Hepatocyte (in vitro differentiated cells): ENCODE measurements at regions not wholly inside any gene's neighbourhood (a gene's known extent, or its start where the extent isn't known, plus 50 kb on each side); places are given as distances from the start of the nearest gene placed in this dataset.

Experiments used
- DNase-seq: peaks from one replicate; pipeline ENCODE4 v3.0.0-alpha.2; 2016; ENCODE audit warnings: low spot score
- H2AFZ ChIP-seq: fragments of 200-600 bp; sonication (generic); 2 replicates; pipeline ENCODE4 v1.6.0; 2016; ENCODE audit warnings: antibody characterized with exemption, mild to moderate bottlenecking
- H3K27ac ChIP-seq: fragments of 200-600 bp; sonication (generic); 2 replicates; pipeline ENCODE4 v1.5.1; 2016; ENCODE audit warnings: mild to moderate bottlenecking
- H3K27me3 ChIP-seq: fragments of 200-600 bp; sonication (generic); 2 replicates; pipeline ENCODE4 v1.6.1; 2016
- H3K36me3 ChIP-seq: fragments of 200-600 bp; sonication (generic); replicated peaks from 2 replicates; pipeline ENCODE4 v1.5.1; 2016; ENCODE audit warnings: low read depth; ENCODE audit not compliant: insufficient read depth
- H3K4me1 ChIP-seq: fragments of 200-600 bp; sonication (generic); 2 replicates; pipeline ENCODE4 v1.5.1; 2016; ENCODE audit warnings: mild to moderate bottlenecking, moderate library complexity; ENCODE audit not compliant: insufficient read depth
- H3K4me2 ChIP-seq: fragments of 200-600 bp; sonication (generic); 2 replicates; pipeline ENCODE4 v1.6.0; 2016
- H3K4me3 ChIP-seq: fragments of 200-600 bp; sonication (generic); 2 replicates; pipeline ENCODE4 v1.5.1; 2016; ENCODE audit warnings: mild to moderate bottlenecking
- H3K79me2 ChIP-seq: fragments of 200-600 bp; sonication (generic); 2 replicates; pipeline ENCODE4 v1.6.0; 2017; ENCODE audit warnings: mild to moderate bottlenecking
- H3K9me2 ChIP-seq: fragments of 200-600 bp; sonication (generic); replicated peaks from 2 replicates; pipeline ENCODE4 v1.6.0; 2017; ENCODE audit warnings: mild to moderate bottlenecking; ENCODE audit not compliant: insufficient read depth
- H3K9me3 ChIP-seq: fragments of 200-600 bp; sonication (generic); 2 replicates; pipeline ENCODE4 v1.5.1; 2016; ENCODE audit warnings: low read depth, mild to moderate bottlenecking
- H4K20me1 ChIP-seq: fragments of 200-600 bp; sonication (generic); 2 replicates; pipeline ENCODE4 v1.6.0; 2016; ENCODE audit warnings: mild to moderate bottlenecking; ENCODE audit not compliant: insufficient read depth, poor library complexity, severe bottlenecking
- EZH2 ChIP-seq: fragments of 200-600 bp; sonication (generic); IDR thresholded peaks from 2 replicates; pipeline ENCODE4 v1.6.1; 2016; ENCODE audit warnings: antibody characterized with exemption, mild to moderate bottlenecking, borderline replicate concordance
- EZH2phosphoT487 ChIP-seq: fragments of 200-600 bp; sonication (generic); IDR thresholded peaks from one replicate; pipeline ENCODE4 v1.6.1; 2018; ENCODE audit warnings: antibody characterized with exemption, mild to moderate bottlenecking, low read depth, moderate library complexity; ENCODE audit not compliant: unreplicated experiment, severe bottlenecking
- WGBS: methylation state at CpG from one replicate; pipeline ENCODE4 v1.1.6; 2016; ENCODE audit warnings: low lambda C conversion rate; ENCODE audit errors: missing lambda C conversion rate; 5-methylcytosine and 5-hydroxymethylcytosine counted together
- TF ChIP-seq, protein P1 (sequence below): fragments of 200-600 bp; sonication (generic); IDR thresholded peaks from 2 replicates; pipeline ENCODE4 v1.5.1; 2016; ENCODE audit warnings: antibody characterized with exemption, mild to moderate bottlenecking; ENCODE audit not compliant: poor library complexity

DNA sequence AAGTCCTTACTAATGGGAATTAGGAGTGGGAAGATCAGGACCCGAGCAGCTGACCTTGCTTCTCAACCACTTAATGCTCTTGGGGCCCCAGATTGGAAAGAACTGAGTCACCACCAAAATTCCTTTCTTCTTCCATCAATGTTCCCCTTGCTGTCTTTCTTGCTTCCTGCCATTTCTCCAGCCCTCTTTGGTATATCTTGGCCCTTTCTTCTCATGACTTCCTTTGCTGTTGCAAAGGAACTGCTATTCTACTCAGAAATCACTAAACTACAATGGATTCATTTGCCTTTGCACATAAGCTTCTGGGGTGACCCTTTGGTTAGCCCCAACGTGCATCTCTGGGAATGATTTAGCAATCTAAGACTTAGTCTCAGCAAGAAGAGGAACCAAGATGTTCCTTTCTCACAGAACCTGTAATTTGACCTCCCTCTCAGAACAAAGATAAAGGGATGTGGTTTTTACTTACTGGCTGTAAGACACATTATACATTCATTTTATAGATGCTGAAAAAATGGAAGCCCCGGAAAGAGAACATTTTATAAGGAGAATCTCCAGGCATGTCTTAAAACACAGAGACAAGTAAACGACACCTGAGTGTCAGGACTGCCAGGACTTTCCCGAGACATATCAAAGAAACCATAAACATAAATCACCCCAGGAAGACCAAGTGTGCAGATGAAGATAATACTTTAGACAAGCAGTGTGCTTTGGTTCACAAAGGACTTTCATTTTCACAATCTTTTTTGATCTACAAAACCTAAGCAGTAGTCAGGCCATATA lies 99.0 kb upstream of the TNFAIP3 start:
- no peaks in the 10 kb centered on the region for H4K20me1 ChIP-seq
- H3K4me3 ChIP-seq, result no peak overlapping the region
- no peak overlapping the region for H2AFZ ChIP-seq
- H3K27ac ChIP-seq, result peak overlapping the region; percentile 35
- DNase-seq, result no peak
- no peaks in the 10 kb centered on the region for H3K79me2 ChIP-seq
- no peaks in the 10 kb centered on the region for H3K27me3 ChIP-seq
- H3K9me3 ChIP-seq, result no peaks in the 10 kb centered on the region
- no peaks in the 10 kb centered on the region for H3K9me2 ChIP-seq
- H3K4me1 ChIP-seq, result peaks cover 8% of the 10 kb centered on the region
- H3K36me3 ChIP-seq, result no peaks in the 10 kb centered on the region
- 32% methylated on average over 5 of the region's 5 CpGs for WGBS
- peak overlapping the region; percentile 39 for H3K4me2 ChIP-seq
- TF ChIP-seq EZH2, result no peak
- TF ChIP-seq, protein P1, sequence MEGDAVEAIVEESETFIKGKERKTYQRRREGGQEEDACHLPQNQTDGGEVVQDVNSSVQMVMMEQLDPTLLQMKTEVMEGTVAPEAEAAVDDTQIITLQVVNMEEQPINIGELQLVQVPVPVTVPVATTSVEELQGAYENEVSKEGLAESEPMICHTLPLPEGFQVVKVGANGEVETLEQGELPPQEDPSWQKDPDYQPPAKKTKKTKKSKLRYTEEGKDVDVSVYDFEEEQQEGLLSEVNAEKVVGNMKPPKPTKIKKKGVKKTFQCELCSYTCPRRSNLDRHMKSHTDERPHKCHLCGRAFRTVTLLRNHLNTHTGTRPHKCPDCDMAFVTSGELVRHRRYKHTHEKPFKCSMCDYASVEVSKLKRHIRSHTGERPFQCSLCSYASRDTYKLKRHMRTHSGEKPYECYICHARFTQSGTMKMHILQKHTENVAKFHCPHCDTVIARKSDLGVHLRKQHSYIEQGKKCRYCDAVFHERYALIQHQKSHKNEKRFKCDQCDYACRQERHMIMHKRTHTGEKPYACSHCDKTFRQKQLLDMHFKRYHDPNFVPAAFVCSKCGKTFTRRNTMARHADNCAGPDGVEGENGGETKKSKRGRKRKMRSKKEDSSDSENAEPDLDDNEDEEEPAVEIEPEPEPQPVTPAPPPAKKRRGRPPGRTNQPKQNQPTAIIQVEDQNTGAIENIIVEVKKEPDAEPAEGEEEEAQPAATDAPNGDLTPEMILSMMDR, result no peak
- TF ChIP-seq EZH2phosphoT487, result no peak

DNA sequence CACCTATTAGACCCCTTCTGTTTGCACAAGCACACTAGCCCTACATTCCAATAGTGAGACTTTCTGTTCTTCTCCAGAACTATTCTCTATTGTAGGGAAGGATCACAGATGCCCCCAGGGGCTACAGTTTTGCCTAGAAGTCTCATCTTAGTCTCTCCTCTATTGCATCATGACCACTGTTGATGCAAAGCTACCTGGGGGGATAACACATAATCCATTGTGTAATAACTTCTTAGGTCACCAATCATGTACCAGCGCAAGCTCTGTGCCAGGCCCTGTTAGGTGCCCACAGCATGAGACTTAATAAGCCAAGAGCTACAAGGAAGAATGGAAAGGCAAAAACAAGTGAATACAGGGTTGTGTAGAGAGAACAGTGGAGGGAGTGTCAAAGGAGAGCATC lies 98.1 kb upstream of the TNFAIP3 start:
- H3K4me1 ChIP-seq, result peaks cover 8% of the 10 kb centered on the region
- 100% methylated on average over 1 of the region's 1 CpG for WGBS
- no peak overlapping the region for H2AFZ ChIP-seq

DNA sequence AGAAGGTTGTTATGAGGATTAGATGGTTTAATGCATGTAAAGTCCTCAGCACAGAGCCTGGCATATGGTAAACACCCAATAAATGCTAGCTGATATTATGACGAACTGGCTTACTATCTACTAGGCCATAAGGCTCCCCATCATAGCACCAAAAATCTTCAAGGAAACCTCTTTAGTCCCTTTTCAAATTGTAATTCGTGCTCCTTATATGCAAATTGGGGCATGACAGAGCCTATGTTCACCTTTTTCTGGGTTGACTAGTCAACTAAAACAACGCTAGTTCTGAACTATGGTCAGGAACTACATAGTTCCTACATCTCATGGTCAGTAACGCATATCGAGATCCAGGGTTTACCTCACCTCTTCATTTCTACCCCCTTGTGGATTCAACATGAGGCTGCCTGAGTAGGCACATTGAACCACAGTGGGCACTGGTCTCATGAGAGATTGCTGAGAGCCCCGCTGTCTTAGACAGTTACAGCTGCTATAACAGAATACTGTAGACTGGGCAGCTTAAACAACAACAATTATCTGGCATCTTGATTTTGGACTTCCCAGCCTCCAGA lies 97.2 kb upstream of the TNFAIP3 start:
- no peak for TF ChIP-seq EZH2
- TF ChIP-seq EZH2phosphoT487, result no peak
- TF ChIP-seq, protein P1, result no peak
- no peak overlapping the region for H3K4me2 ChIP-seq
- H3K27me3 ChIP-seq, result no peaks in the 10 kb centered on the region
- no peaks in the 10 kb centered on the region for H3K9me2 ChIP-seq
- 95% methylated on average over 6 of the region's 6 CpGs for WGBS
- H3K4me3 ChIP-seq, result no peak overlapping the region
- H3K36me3 ChIP-seq, result no peaks in the 10 kb centered on the region
- no peaks in the 10 kb centered on the region for H4K20me1 ChIP-seq
- no peak overlapping the region for H3K27ac ChIP-seq
- no peak for DNase-seq
- no peak overlapping the region for H2AFZ ChIP-seq
- no peaks in the 10 kb centered on the region for H3K9me3 ChIP-seq
- no peaks in the 10 kb centered on the region for H3K79me2 ChIP-seq
- peaks cover 8% of the 10 kb centered on the region for H3K4me1 ChIP-seq

More for the DNA sequence above, 98.1 kb upstream of the TNFAIP3 start:
- Histone ChIP-seq H3K36me3 (no peaks in the 10 kb centered on the region), H3K9me3 (no peaks in the 10 kb centered on the region), H3K4me3 (no peak overlapping the region), H3K27ac (no peak overlapping the region), H3K4me2 (no peak overlapping the region), H3K79me2 (no peaks in the 10 kb centered on the region), H4K20me1 (no peaks in the 10 kb centered on the region), H3K9me2 (no peaks in the 10 kb centered on the region), H3K27me3 (no peaks in the 10 kb centered on the region)
- DNase-seq, result no peak
- TF ChIP-seq EZH2 (no peak), EZH2phosphoT487 (no peak)
- TF ChIP-seq, protein P1, result no peak
